Upper lobe of left lung (tissue), 4 donors: ENCODE measurements at regions not wholly inside any gene's neighbourhood (a gene's known extent, or its start where the extent isn't known, plus 50 kb on each side); places are given as distances from the start of the nearest gene placed in this dataset.

ENCODE experiments used
- CTCF ChIP-seq, 6 experiments: fragments of 450-650 bp in 4 of 6; fragments of 200-600 bp in 2 of 6; sonication (generic) in 2 of 6; IDR thresholded peaks; one replicate each; pipeline ENCODE4 v1.5.1; 2016 to 2019; ENCODE audit warnings: antibody characterized with exemption in 6 of 6
- EP300 ChIP-seq, 4 donors: sonication (generic); formaldehyde crosslinking; IDR thresholded peaks; one replicate each; pipeline ENCODE4 v1.5.1; 2017; ENCODE audit warnings: antibody characterized with exemption in 4 of 4, control low read depth in 2 of 4
- POLR2A ChIP-seq, 4 donors: fragments of 450-650 bp; IDR thresholded peaks; one replicate each; pipeline ENCODE4 v1.5.1; 2016 to 2017; ENCODE audit warnings: antibody characterized with exemption in 4 of 4, mild to moderate bottlenecking in 2 of 4
- POLR2AphosphoS5 ChIP-seq, 2 donors: sonication (generic); formaldehyde crosslinking; IDR thresholded peaks; one replicate each; pipeline ENCODE4 v1.5.1; 2017; ENCODE audit warnings: antibody characterized with exemption in 2 of 2

GRCh38 chr22:44639891-44640617, 62.0 kb upstream of the PRR5 start:
- TF ChIP-seq EP300 (IDR thresholded peaks at IDR 0.05) (no peak), POLR2A (IDR thresholded peaks at IDR 0.05) (no peak), CTCF (IDR thresholded peaks at IDR 0.05) (no peak), POLR2AphosphoS5 (IDR thresholded peaks at IDR 0.05) (no peak)
